ENCODE measurements at regions not wholly inside any gene's neighbourhood (a gene's known extent, or its start where the extent isn't known, plus 50 kb on each side); places are given as distances from the start of the nearest gene placed in this dataset.

DNA sequence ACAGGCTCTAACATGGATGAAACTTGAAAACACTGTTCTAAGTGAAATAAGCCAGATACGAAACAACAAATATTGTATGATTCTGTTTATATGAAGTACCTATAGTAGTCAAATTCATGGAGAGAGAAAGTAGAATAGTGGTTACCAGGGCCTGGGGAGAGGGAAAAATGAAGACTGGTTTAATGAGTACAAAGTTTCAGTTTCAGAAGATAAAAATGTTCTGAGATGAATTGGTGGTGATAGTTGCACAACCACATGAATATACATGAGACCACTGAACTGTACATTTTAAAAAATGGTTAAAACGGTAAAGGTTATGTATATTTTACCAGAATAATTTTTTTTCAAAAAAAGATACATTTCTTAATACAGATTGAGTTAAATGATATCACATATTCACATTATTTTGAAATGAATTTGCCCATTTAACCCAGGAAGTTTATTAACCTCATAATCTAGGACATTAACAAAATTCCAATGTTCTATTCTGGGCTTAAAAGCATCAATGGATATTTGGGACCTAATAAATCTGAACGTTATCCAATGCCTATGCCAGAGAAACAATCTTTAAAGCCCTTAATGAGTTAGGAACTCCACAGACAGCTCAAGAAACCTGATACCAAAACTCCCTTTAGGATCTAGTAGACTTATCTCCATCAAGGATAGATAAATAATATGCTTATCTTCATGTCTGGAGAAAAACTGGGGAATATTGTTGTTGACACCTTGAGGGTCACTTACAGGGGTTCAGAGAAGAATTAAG is 521.3 kb downstream of the EFNA5 start (continued):
- TF ChIP-seq, protein P1, sequence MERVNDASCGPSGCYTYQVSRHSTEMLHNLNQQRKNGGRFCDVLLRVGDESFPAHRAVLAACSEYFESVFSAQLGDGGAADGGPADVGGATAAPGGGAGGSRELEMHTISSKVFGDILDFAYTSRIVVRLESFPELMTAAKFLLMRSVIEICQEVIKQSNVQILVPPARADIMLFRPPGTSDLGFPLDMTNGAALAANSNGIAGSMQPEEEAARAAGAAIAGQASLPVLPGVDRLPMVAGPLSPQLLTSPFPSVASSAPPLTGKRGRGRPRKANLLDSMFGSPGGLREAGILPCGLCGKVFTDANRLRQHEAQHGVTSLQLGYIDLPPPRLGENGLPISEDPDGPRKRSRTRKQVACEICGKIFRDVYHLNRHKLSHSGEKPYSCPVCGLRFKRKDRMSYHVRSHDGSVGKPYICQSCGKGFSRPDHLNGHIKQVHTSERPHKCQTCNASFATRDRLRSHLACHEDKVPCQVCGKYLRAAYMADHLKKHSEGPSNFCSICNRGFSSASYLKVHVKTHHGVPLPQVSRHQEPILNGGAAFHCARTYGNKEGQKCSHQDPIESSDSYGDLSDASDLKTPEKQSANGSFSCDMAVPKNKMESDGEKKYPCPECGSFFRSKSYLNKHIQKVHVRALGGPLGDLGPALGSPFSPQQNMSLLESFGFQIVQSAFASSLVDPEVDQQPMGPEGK (CRISPR knock-in tag; IDR thresholded peaks at IDR 0.05; ENCODE audit: borderline replicate concordance): no peak
- TF ChIP-seq ZC3H10 (CRISPR knock-in tag; IDR thresholded peaks at IDR 0.05): no peak
- no peak for TF ChIP-seq RARB (CRISPR knock-in tag; IDR thresholded peaks at IDR 0.05)
- no peak for TF ChIP-seq ZNF70 (CRISPR knock-in tag; IDR thresholded peaks at IDR 0.05)
- TF ChIP-seq TCF4 (CRISPR knock-in tag; IDR thresholded peaks at IDR 0.05; ENCODE audit: borderline replicate concordance): no peak
- TF ChIP-seq, protein P2, sequence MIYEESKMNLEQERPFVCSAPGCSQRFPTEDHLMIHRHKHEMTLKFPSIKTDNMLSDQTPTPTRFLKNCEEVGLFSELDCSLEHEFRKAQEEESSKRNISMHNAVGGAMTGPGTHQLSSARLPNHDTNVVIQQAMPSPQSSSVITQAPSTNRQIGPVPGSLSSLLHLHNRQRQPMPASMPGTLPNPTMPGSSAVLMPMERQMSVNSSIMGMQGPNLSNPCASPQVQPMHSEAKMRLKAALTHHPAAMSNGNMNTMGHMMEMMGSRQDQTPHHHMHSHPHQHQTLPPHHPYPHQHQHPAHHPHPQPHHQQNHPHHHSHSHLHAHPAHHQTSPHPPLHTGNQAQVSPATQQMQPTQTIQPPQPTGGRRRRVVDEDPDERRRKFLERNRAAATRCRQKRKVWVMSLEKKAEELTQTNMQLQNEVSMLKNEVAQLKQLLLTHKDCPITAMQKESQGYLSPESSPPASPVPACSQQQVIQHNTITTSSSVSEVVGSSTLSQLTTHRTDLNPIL (CRISPR knock-in tag; IDR thresholded peaks at IDR 0.05; ENCODE audit: low read depth): no peak

DNA sequence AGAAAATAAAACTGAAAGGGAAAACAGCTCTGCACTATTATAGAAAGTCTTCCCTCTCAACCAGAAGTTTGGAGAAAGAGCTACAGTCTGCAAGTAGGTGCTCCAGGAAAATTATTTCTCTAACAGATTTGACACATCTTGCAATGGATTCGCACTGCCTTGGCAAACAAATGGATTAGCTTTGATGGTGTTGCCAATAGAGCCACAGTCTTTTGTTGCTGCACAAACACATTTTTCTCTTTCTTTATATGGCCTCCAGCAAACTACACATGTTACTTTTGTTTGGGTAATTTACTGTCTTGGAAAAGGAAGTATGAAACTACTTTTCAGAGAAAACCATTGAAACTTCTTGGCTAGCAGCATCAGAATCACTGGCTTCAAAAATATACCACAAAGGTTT is 523.1 kb downstream of the EFNA5 start:
- no peak for ATAC-seq
- TF ChIP-seq CSDC2 (CRISPR knock-in tag; IDR thresholded peaks at IDR 0.05) (no peak), ISL1 (CRISPR knock-in tag; IDR thresholded peaks at IDR 0.05) (no peak), ZNF70 (CRISPR knock-in tag; IDR thresholded peaks at IDR 0.05) (no peak), ESRRG (CRISPR knock-in tag; IDR thresholded peaks at IDR 0.05) (no peak), TOX (CRISPR knock-in tag; IDR thresholded peaks at IDR 0.05; ENCODE audit: borderline replicate concordance) (no peak), TCF4 (CRISPR knock-in tag; IDR thresholded peaks at IDR 0.05; ENCODE audit: borderline replicate concordance) (no peak), ZNF8 (CRISPR knock-in tag; IDR thresholded peaks at IDR 0.05) (no peak), ARNTL (CRISPR knock-in tag; IDR thresholded peaks at IDR 0.05; ENCODE audit: borderline replicate concordance, low read depth) (no peak), PPARA (CRISPR knock-in tag; IDR thresholded peaks at IDR 0.05; ENCODE audit: borderline replicate concordance) (no peak)
- TF ChIP-seq, protein P2 (CRISPR knock-in tag; IDR thresholded peaks at IDR 0.05; ENCODE audit: low read depth): no peak
- TF ChIP-seq, protein P1 (CRISPR knock-in tag; IDR thresholded peaks at IDR 0.05; ENCODE audit: borderline replicate concordance): no peak
- TF ChIP-seq, protein P3, sequence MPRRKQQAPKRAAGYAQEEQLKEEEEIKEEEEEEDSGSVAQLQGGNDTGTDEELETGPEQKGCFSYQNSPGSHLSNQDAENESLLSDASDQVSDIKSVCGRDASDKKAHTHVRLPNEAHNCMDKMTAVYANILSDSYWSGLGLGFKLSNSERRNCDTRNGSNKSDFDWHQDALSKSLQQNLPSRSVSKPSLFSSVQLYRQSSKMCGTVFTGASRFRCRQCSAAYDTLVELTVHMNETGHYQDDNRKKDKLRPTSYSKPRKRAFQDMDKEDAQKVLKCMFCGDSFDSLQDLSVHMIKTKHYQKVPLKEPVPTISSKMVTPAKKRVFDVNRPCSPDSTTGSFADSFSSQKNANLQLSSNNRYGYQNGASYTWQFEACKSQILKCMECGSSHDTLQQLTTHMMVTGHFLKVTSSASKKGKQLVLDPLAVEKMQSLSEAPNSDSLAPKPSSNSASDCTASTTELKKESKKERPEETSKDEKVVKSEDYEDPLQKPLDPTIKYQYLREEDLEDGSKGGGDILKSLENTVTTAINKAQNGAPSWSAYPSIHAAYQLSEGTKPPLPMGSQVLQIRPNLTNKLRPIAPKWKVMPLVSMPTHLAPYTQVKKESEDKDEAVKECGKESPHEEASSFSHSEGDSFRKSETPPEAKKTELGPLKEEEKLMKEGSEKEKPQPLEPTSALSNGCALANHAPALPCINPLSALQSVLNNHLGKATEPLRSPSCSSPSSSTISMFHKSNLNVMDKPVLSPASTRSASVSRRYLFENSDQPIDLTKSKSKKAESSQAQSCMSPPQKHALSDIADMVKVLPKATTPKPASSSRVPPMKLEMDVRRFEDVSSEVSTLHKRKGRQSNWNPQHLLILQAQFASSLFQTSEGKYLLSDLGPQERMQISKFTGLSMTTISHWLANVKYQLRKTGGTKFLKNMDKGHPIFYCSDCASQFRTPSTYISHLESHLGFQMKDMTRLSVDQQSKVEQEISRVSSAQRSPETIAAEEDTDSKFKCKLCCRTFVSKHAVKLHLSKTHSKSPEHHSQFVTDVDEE (CRISPR knock-in tag; IDR thresholded peaks at IDR 0.05): no peak

DNA sequence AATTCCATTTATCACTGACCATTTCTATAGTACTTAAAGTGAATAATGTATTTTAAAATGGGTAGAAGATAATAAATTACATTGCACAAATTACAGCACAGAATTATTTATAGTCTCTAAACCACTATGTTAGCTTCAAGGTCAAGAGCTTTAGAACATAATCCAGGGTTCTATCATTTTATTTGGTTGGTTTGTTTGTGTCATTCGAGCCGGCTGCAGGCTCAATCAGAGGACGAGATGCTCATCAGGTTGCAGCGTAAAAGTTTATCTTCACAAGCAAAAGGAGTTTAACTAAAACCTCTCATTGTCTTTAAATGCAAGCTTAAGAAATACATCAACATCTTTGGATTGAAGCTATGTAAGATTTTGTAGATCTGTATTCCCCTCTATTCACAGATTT is 523.8 kb downstream of the EFNA5 start:
- no peak for ATAC-seq
- no peak for TF ChIP-seq ISL1 (CRISPR knock-in tag; IDR thresholded peaks at IDR 0.05)
- no peak for TF ChIP-seq ZNF565 (CRISPR knock-in tag; conservative IDR thresholded peaks at IDR 0.05; ENCODE audit: low read depth)
- no peak for TF ChIP-seq GLIS3 (CRISPR knock-in tag; IDR thresholded peaks at IDR 0.05)
- TF ChIP-seq ESRRG (CRISPR knock-in tag; IDR thresholded peaks at IDR 0.05): no peak
- TF ChIP-seq PPARA (CRISPR knock-in tag; IDR thresholded peaks at IDR 0.05; ENCODE audit: borderline replicate concordance): no peak
- TF ChIP-seq, protein P1 (CRISPR knock-in tag; IDR thresholded peaks at IDR 0.05; ENCODE audit: borderline replicate concordance): no peak
- TF ChIP-seq SNAI2 (CRISPR knock-in tag; IDR thresholded peaks at IDR 0.05): no peak
- TF ChIP-seq, protein P2 (CRISPR knock-in tag; IDR thresholded peaks at IDR 0.05; ENCODE audit: low read depth): no peak
- no peak for TF ChIP-seq ZNF8 (CRISPR knock-in tag; IDR thresholded peaks at IDR 0.05)
- no peak for TF ChIP-seq CSDC2 (CRISPR knock-in tag; IDR thresholded peaks at IDR 0.05)
- TF ChIP-seq, protein P4, sequence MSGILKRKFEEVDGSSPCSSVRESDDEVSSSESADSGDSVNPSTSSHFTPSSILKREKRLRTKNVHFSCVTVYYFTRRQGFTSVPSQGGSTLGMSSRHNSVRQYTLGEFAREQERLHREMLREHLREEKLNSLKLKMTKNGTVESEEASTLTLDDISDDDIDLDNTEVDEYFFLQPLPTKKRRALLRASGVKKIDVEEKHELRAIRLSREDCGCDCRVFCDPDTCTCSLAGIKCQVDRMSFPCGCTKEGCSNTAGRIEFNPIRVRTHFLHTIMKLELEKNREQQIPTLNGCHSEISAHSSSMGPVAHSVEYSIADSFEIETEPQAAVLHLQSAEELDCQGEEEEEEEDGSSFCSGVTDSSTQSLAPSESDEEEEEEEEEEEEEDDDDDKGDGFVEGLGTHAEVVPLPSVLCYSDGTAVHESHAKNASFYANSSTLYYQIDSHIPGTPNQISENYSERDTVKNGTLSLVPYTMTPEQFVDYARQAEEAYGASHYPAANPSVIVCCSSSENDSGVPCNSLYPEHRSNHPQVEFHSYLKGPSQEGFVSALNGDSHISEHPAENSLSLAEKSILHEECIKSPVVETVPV (CRISPR knock-in tag; IDR thresholded peaks at IDR 0.05): no peak
- TF ChIP-seq, protein P5, sequence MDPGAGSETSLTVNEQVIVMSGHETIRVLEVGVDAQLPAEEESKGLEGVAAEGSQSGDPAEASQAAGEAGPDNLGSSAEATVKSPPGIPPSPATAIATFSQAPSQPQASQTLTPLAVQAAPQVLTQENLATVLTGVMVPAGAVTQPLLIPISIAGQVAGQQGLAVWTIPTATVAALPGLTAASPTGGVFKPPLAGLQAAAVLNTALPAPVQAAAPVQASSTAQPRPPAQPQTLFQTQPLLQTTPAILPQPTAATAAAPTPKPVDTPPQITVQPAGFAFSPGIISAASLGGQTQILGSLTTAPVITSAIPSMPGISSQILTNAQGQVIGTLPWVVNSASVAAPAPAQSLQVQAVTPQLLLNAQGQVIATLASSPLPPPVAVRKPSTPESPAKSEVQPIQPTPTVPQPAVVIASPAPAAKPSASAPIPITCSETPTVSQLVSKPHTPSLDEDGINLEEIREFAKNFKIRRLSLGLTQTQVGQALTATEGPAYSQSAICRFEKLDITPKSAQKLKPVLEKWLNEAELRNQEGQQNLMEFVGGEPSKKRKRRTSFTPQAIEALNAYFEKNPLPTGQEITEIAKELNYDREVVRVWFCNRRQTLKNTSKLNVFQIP (CRISPR knock-in tag; IDR thresholded peaks at IDR 0.05; ENCODE audit: borderline replicate concordance, low read depth): no peak
- TF ChIP-seq TCF4 (CRISPR knock-in tag; IDR thresholded peaks at IDR 0.05; ENCODE audit: borderline replicate concordance): no peak
